ENCODE measurements at regions not wholly inside any gene's neighbourhood (a gene's known extent, or its start where the extent isn't known, plus 50 kb on each side); places are given as distances from the start of the nearest gene placed in this dataset.

DNA sequence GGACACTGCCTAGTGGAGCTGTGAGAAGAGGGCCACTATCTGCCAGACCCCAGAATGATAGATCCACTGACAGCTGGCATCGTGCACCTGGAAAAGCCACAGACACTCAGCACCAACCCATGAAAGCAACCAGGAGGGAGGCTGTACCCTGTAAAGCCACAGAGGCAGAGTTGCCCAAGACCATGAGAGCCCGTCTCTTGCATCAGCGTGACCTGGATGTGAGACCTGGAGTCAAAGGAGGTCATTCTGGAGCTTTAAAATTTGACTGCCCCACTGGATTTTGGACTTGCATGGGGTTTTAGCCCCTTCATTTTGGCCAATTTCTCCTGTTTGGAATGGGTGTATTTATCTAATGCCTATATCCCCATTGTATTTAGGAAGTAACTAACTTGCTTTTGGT lies 83.5 kb upstream of the P3H2 start:
- Histone ChIP-seq H3K9me3 (ENCODE audit: control insufficient read depth in 4 of 4, low read length in 3 of 4) (no peaks in the 10 kb centered on the region), H3K4me3 (ENCODE audit: low read depth in 1 of 3, low read length in 3 of 3) (no peak overlapping the region), H3K4me1 (ENCODE audit: control insufficient read depth in 4 of 4, insufficient read depth in 4 of 4, low read length in 3 of 4) (peaks cover 0 to 3% (median 0%) of the 10 kb centered on the region in 4 donors), H3K36me3 (ENCODE audit: control insufficient read depth in 4 of 4, insufficient read depth in 3 of 4, low read depth in 1 of 4, low read length in 3 of 4) (no peaks in the 10 kb centered on the region), H3K27ac (ENCODE audit: low read depth in 1 of 2, low read length in 2 of 2) (no peak overlapping the region), H3K9ac (ENCODE audit: low read depth in 1 of 2, low read length in 2 of 2) (no peak overlapping the region), H3K27me3 (ENCODE audit: control insufficient read depth in 4 of 4, insufficient read depth in 4 of 4, low read length in 3 of 4) (no peaks in the 10 kb centered on the region)
- 68% methylated on average over 3 of the region's 3 CpGs for WGBS
- no peak for DNase-seq (ENCODE audit: low spot score)
- TF ChIP-seq GABPA (IDR thresholded peaks at IDR 0.05 in 1 of 2, conservative IDR thresholded peaks at IDR 0.05 in 1 of 2) (no peak), FOXA1 (IDR thresholded peaks at IDR 0.05) (no peak), RXRA (IDR thresholded peaks at IDR 0.05) (peak; percentile 41 to 75), HNF4A (conservative IDR thresholded peaks at IDR 0.05) (peak in 1 of 2 donors; percentile 20), YY1 (IDR thresholded peaks at IDR 0.05) (no peak), HNF4G (IDR thresholded peaks at IDR 0.05) (no peak), RAD21 (IDR thresholded peaks at IDR 0.05) (no peak), TAF1 (conservative IDR thresholded peaks at IDR 0.05) (no peak), NR2F2 (IDR thresholded peaks at IDR 0.05) (no peak), SP1 (IDR thresholded peaks at IDR 0.05) (no peak)
- TF ChIP-seq, protein P1, sequence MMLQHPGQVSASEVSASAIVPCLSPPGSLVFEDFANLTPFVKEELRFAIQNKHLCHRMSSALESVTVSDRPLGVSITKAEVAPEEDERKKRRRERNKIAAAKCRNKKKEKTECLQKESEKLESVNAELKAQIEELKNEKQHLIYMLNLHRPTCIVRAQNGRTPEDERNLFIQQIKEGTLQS (IDR thresholded peaks at IDR 0.05) = peak; percentile 72
- TF ChIP-seq, protein P2, sequence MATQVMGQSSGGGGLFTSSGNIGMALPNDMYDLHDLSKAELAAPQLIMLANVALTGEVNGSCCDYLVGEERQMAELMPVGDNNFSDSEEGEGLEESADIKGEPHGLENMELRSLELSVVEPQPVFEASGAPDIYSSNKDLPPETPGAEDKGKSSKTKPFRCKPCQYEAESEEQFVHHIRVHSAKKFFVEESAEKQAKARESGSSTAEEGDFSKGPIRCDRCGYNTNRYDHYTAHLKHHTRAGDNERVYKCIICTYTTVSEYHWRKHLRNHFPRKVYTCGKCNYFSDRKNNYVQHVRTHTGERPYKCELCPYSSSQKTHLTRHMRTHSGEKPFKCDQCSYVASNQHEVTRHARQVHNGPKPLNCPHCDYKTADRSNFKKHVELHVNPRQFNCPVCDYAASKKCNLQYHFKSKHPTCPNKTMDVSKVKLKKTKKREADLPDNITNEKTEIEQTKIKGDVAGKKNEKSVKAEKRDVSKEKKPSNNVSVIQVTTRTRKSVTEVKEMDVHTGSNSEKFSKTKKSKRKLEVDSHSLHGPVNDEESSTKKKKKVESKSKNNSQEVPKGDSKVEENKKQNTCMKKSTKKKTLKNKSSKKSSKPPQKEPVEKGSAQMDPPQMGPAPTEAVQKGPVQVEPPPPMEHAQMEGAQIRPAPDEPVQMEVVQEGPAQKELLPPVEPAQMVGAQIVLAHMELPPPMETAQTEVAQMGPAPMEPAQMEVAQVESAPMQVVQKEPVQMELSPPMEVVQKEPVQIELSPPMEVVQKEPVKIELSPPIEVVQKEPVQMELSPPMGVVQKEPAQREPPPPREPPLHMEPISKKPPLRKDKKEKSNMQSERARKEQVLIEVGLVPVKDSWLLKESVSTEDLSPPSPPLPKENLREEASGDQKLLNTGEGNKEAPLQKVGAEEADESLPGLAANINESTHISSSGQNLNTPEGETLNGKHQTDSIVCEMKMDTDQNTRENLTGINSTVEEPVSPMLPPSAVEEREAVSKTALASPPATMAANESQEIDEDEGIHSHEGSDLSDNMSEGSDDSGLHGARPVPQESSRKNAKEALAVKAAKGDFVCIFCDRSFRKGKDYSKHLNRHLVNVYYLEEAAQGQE (IDR thresholded peaks at IDR 0.05) = no peak

DNA sequence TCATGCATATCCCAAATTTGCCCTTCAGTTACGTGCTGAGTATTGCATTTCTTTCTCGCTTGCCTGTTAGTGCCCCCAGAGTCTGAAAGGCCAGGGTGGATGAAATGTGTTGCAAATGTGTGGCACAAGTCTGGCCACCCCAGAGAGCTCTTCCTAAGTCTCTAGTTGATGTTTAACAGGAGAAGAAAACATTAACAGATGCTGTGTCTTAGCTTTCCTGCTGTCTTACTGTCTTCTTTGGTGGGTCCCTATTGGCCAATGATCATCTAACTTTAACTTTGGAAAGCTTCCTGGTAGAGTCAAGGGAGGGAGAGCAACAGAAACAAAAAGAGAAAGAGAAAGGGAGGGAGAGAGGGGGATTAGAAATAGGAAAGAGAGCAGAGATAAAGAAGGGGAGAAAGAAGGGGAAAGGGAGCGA lies 76.7 kb upstream of the P3H2 start:
- Histone ChIP-seq H3K9me3 (ENCODE audit: control insufficient read depth in 4 of 4, low read length in 3 of 4) (no peaks in the 10 kb centered on the region), H3K9ac (ENCODE audit: low read depth in 1 of 2, low read length in 2 of 2) (no peak overlapping the region), H3K27ac (ENCODE audit: low read depth in 1 of 2, low read length in 2 of 2) (no peak overlapping the region), H3K4me1 (ENCODE audit: control insufficient read depth in 4 of 4, insufficient read depth in 4 of 4, low read length in 3 of 4) (peaks cover 0 to 3% (median 0%) of the 10 kb centered on the region in 4 donors), H3K36me3 (ENCODE audit: control insufficient read depth in 4 of 4, insufficient read depth in 3 of 4, low read depth in 1 of 4, low read length in 3 of 4) (no peaks in the 10 kb centered on the region), H3K27me3 (ENCODE audit: control insufficient read depth in 4 of 4, insufficient read depth in 4 of 4, low read length in 3 of 4) (no peaks in the 10 kb centered on the region), H3K4me3 (ENCODE audit: low read depth in 1 of 3, low read length in 3 of 3) (no peak overlapping the region)
- no peak for DNase-seq (ENCODE audit: low spot score)
- TF ChIP-seq, protein P3, sequence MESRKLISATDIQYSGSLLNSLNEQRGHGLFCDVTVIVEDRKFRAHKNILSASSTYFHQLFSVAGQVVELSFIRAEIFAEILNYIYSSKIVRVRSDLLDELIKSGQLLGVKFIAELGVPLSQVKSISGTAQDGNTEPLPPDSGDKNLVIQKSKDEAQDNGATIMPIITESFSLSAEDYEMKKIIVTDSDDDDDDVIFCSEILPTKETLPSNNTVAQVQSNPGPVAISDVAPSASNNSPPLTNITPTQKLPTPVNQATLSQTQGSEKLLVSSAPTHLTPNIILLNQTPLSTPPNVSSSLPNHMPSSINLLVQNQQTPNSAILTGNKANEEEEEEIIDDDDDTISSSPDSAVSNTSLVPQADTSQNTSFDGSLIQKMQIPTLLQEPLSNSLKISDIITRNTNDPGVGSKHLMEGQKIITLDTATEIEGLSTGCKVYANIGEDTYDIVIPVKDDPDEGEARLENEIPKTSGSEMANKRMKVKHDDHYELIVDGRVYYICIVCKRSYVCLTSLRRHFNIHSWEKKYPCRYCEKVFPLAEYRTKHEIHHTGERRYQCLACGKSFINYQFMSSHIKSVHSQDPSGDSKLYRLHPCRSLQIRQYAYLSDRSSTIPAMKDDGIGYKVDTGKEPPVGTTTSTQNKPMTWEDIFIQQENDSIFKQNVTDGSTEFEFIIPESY (IDR thresholded peaks at IDR 0.05) = no peak
- TF ChIP-seq FOXA2 (IDR thresholded peaks at IDR 0.05) (no peak), RAD21 (IDR thresholded peaks at IDR 0.05) (no peak), YY1 (IDR thresholded peaks at IDR 0.05) (no peak)
- WGBS = 85% methylated on average over 3 of the region's 3 CpGs

DNA sequence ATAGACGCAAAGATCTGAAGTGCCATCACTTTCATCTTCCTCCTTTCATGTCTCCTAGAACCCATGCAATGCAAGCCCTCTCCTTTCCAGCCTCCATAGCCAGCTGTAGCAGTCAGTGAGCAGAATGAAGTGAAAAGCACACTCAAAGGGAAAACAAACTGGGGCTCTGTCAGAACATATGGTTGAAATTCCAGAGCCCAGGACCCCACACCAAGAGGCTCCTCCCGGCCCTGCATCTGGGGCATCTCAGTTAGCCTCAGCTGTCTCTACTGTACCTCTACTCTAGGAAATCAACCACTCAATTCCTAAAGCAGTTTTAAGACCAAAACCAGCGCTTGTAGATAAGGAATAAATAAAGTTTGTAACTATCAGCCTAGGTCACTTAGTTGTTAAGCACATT lies 73.8 kb upstream of the P3H2 start:
- Histone ChIP-seq H3K4me1 (ENCODE audit: control insufficient read depth in 4 of 4, insufficient read depth in 4 of 4, low read length in 3 of 4) (no peaks in the 10 kb centered on the region), H3K27me3 (ENCODE audit: control insufficient read depth in 4 of 4, insufficient read depth in 4 of 4, low read length in 3 of 4) (no peaks in the 10 kb centered on the region), H3K9ac (ENCODE audit: low read depth in 1 of 2, low read length in 2 of 2) (no peak overlapping the region), H3K27ac (ENCODE audit: low read depth in 1 of 2, low read length in 2 of 2) (no peak overlapping the region), H3K36me3 (ENCODE audit: control insufficient read depth in 4 of 4, insufficient read depth in 3 of 4, low read depth in 1 of 4, low read length in 3 of 4) (no peaks in the 10 kb centered on the region), H3K9me3 (ENCODE audit: control insufficient read depth in 4 of 4, low read length in 3 of 4) (no peaks in the 10 kb centered on the region), H3K4me3 (ENCODE audit: low read depth in 1 of 3, low read length in 3 of 3) (no peak overlapping the region)
- DNase-seq (ENCODE audit: low spot score) = no peak
- 93% methylated on average over 3 of the region's 3 CpGs for WGBS
- TF ChIP-seq, protein P3 (IDR thresholded peaks at IDR 0.05) = no peak
- TF ChIP-seq NR2F2 (IDR thresholded peaks at IDR 0.05) (no peak), HNF4G (IDR thresholded peaks at IDR 0.05) (no peak)
- TF ChIP-seq, protein P2 (IDR thresholded peaks at IDR 0.05) = no peak
